Activated CD4-positive, alpha-beta T cell treated with anti-CD3 and anti-CD28 coated beads for 36 hours (primary cell): ENCODE measurements at regions not wholly inside any gene's neighbourhood (a gene's known extent, or its start where the extent isn't known, plus 50 kb on each side); places are given as distances from the start of the nearest gene placed in this dataset.
A peak's percentile ranks its signal among the peaks of the same experiment; 100 is the strongest.

ENCODE experiments used
- ATAC-seq: fragments of 200-7000 bp; cut with Tn5 transposase; one replicate; pipeline ENCODE4 v1.10.0; 2021; ENCODE audit warnings: mild to moderate bottlenecking, moderate library complexity
- CTCF ChIA-PET: fragments of 350-600 bp; sonication (Branson Sonifier 250); formaldehyde crosslinking; loops from one replicate; lab custom pipeline; 2021; ENCODE audit warnings: antibody characterized with exemption; lab: Charles Lee
- POLR2A ChIA-PET: fragments of 350-600 bp; sonication (Branson Sonifier 250); formaldehyde crosslinking; loops from one replicate; lab custom pipeline; 2021; ENCODE audit warnings: antibody characterized with exemption, inconsistent platforms; lab: Charles Lee
- DNase-seq: peaks from one replicate; pipeline ENCODE4 v3.0.0-alpha.2; 2020
- H3K27ac Mint-ChIP-seq: one replicate; pipeline ENCODE4 v1.8.0; 2021; ENCODE audit warnings: mixed read lengths
- H3K27me3 Mint-ChIP-seq: one replicate; pipeline ENCODE4 v1.8.0; 2021; ENCODE audit warnings: mixed read lengths
- H3K36me3 Mint-ChIP-seq: one replicate; pipeline ENCODE4 v1.8.0; 2021; ENCODE audit warnings: low read depth, mixed read lengths
- H3K4me1 Mint-ChIP-seq: one replicate; pipeline ENCODE4 v1.8.0; 2021; ENCODE audit warnings: mixed read lengths
- H3K4me3 Mint-ChIP-seq: one replicate; pipeline ENCODE4 v1.8.0; 2021; ENCODE audit warnings: mild to moderate bottlenecking, moderate library complexity, mixed read lengths
- H3K9me3 Mint-ChIP-seq: one replicate; pipeline ENCODE4 v1.8.0; 2021; ENCODE audit warnings: low read depth, mixed read lengths
- intact Hi-C, 2 experiments: fragments of 100-400 bp; cut with DNase I in 1 of 2; cut with micrococcal nuclease in 1 of 2; formaldehyde crosslinking; loops; one replicate each; pipeline versions ENCODE4 v1.14.2 to v1.15.1; 2022 to 2024; cut with DNase I, micrococcal nuclease

DNA sequence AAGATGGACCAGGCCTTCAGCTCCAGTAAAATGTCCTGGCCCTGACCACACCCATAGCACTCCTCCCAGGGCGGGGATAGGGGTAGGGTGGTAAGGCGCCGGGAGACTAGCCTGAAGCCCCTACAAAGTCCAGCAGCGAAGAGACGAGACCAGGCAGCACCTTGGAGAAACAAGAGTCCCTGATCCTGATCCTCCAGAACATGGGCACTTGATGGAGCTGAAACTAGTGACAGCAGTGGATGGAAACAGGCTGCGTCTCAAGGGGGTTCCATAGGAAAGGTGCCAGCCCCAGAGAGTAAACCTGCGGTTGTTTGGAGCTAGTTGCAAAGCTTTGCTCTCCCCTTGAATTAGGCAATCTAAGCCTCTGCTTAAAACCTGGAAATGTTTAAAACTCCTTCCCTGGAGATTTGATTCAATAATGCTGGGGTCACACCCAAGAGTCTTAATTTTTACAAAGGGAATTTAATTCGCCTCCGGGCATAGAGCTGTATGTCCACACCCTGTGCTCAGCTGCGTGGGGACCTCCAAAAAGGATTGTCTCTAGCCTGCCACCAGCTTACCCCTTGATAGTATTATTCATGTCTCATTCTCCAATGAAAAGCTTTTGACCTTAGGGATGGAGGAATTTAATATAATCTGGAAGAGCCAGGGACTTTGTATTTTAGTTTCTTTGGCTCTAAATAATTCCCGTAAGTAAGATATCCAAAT is 258.6 kb downstream of the PMP22 start:
- intact Hi-C loops = no loop called here
- ChIA-PET POLR2A (no interaction called here), CTCF (no interaction called here)
- no peaks in the 10 kb centered on the region for H3K4me1 Mint-ChIP-seq
- peaks cover 6% of the 10 kb centered on the region for H3K27me3 Mint-ChIP-seq
- ATAC-seq (no peak), DNase-seq (no peak)
- H3K4me3 Mint-ChIP-seq = no peak overlapping the region
- no peak overlapping the region for H3K27ac Mint-ChIP-seq
- no peaks in the 10 kb centered on the region for H3K9me3 Mint-ChIP-seq
- H3K36me3 Mint-ChIP-seq = no peaks in the 10 kb centered on the region

DNA sequence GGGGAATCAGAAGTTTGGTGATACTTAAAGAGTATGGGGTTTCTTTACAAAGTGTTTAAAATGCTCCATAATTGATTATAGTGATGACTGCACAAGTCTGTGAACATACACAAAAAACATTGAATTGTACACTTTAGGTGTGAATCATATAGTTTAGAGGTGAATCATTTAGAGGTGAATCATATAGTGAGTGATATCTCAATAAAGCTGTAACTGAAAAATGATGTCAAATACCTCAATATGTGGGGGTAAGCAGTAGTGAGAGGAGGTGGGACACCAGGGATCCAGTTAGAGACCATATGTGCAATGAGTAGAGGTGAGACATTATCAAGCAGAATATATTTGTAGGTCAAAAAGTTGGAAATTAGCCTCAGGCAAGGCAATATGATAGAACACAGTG is 264.5 kb downstream of the PMP22 start:
- no peak overlapping the region for H3K4me3 Mint-ChIP-seq
- CTCF ChIA-PET = no interaction called here
- POLR2A ChIA-PET = no interaction called here
- H3K36me3 Mint-ChIP-seq = no peaks in the 10 kb centered on the region
- H3K27ac Mint-ChIP-seq = no peak overlapping the region
- ATAC-seq (peak; percentile 75), DNase-seq (no peak)
- H3K27me3 Mint-ChIP-seq = peaks cover 19% of the 10 kb centered on the region
- no peaks in the 10 kb centered on the region for H3K9me3 Mint-ChIP-seq
- peaks cover 6% of the 10 kb centered on the region for H3K4me1 Mint-ChIP-seq
- intact Hi-C loops = no loop called here

DNA sequence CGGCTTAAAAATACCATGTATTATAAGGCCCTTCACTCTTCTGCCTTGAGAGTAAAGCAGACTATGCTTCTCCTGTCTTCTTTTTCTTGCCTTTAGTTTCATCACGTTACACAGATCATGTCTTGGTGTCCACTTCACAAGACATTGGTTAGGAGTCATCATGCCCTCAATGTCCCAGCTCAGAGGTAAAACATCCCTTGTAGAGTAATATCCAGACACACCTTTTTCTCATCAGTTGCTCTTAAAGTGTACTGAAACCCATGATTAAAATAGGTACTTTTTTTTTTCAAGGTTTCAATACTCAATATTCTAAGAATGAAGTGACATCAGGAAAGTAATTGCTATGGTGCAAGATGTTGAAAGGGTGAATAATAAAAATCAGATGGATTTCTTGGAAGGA is 267.8 kb downstream of the PMP22 start:
- CTCF ChIA-PET = no interaction called here
- H3K27me3 Mint-ChIP-seq = peaks cover 22% of the 10 kb centered on the region
- peaks cover 6% of the 10 kb centered on the region for H3K4me1 Mint-ChIP-seq
- intact Hi-C loops = no loop called here
- no peaks in the 10 kb centered on the region for H3K9me3 Mint-ChIP-seq
- no peaks in the 10 kb centered on the region for H3K36me3 Mint-ChIP-seq
- ATAC-seq = peak; percentile 77
- POLR2A ChIA-PET = no interaction called here
- no peak for DNase-seq
- H3K27ac Mint-ChIP-seq = no peak overlapping the region
- H3K4me3 Mint-ChIP-seq = no peak overlapping the region

DNA sequence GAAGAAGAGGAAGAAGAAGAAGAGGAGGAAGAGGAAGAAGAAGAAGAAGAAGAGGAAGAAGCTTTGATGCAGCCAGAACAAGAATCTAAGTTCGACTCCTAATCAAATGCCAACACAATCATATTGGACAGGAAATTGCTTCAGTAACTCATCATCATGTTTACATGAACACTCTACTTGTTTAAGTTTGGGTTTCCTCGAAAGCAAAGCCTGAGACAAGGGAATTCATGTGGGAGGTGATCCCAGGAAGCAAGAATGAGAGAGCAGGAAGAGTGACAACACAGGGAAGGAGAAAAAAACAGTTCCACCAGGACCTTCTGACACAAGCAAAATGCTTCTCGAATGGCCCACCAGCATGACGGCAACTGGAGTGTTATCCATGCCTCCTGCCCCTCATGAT is 279.0 kb downstream of the PMP22 start:
- peaks cover 11% of the 10 kb centered on the region for H3K27me3 Mint-ChIP-seq
- intact Hi-C loops = loop anchor here in 1 of 2 experiments (10.0 kb wide), 1 partner anchor 61 kb away; no protein-coding TSS in a partner anchor
- no peaks in the 10 kb centered on the region for H3K9me3 Mint-ChIP-seq
- DNase-seq = no peak
- H3K4me1 Mint-ChIP-seq = no peaks in the 10 kb centered on the region
- no peak overlapping the region for H3K27ac Mint-ChIP-seq
- ChIA-PET CTCF (no interaction called here), POLR2A (no interaction called here)
- ATAC-seq = no peak
- H3K36me3 Mint-ChIP-seq = no peaks in the 10 kb centered on the region
- H3K4me3 Mint-ChIP-seq = no peak overlapping the region

DNA sequence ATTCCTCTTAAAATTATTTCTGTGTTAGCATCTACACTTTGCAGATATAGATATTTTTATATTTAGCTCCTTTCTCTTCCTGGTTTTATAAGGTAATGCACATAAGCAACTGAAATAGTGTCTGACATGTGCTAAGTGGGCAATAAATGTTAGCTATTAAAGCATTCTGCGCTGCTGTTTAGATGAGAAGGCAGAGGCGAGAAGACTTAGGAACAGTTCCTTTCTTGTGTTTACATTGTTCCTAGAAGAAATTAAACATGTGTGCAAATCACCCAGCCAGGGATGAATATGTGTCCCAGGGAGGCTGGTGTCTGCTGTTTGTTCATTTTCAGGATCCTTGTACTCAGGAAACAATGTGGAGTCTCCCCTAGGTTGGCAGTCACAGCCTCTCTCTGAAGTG is 292.3 kb downstream of the PMP22 start:
- peaks cover 2% of the 10 kb centered on the region for H3K36me3 Mint-ChIP-seq
- peaks cover 22% of the 10 kb centered on the region for H3K9me3 Mint-ChIP-seq
- no peak for DNase-seq
- H3K4me3 Mint-ChIP-seq = no peak overlapping the region
- H3K27me3 Mint-ChIP-seq = peaks cover 10% of the 10 kb centered on the region
- no peak for ATAC-seq
- no peak overlapping the region for H3K27ac Mint-ChIP-seq
- intact Hi-C loops = no loop called here
- CTCF ChIA-PET = no interaction called here
- POLR2A ChIA-PET = no interaction called here
- H3K4me1 Mint-ChIP-seq = no peaks in the 10 kb centered on the region

DNA sequence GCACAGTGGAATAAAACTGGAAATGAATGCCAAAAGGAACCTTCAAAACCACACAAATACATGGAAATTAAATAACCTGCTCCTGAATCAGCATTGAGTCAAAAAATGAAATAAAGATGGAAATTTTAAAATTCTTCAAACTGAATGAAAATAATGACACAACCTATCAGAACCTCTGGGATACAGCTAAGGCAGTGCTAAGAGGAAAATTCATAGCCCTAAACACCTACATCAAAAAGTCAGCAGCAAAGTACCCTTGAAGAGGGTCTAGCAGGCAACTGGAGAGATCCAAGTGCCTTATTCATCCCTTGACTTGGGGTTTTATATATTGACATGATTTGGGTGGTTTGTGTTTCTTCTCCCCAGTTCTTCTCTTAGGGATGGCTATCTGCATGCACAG is 294.1 kb downstream of the PMP22 start:
- CTCF ChIA-PET = no interaction called here
- no peak overlapping the region for H3K4me3 Mint-ChIP-seq
- POLR2A ChIA-PET = interaction anchor here (0.6 kb wide), 1 partner anchor 1540 kb away, joined by 3 read pairs; no protein-coding TSS in a partner anchor
- ATAC-seq (no peak), DNase-seq (no peak)
- intact Hi-C loops = no loop called here
- no peaks in the 10 kb centered on the region for H3K4me1 Mint-ChIP-seq
- peaks cover 22% of the 10 kb centered on the region for H3K9me3 Mint-ChIP-seq
- H3K27me3 Mint-ChIP-seq = peaks cover 8% of the 10 kb centered on the region
- H3K36me3 Mint-ChIP-seq = peaks cover 2% of the 10 kb centered on the region
- H3K27ac Mint-ChIP-seq = no peak overlapping the region

DNA sequence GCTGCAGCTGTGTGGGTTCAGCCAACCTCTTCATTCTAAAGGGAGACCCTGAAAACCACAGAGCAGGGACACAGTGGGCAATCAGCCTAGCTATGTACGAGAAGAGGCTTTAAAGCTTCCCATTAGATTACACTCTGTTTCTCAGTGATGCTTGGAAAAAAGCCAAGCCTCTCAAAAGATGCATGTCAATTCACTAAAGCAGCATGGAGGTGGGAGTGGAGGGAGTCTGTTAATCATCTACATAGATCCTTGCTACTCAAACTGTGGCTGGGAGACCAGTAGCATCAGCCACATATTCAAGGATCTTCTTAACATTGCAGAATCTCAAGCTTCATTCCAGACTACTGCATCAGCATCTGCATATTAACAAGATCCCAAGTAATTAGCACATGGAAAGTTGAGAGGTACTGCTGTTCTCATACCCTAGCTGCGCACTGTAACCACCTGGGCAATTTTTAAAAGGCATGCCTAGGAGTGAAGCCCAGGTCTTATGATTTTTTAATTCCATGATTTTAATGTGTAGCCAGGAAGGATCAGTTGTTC is 305.9 kb downstream of the PMP22 start:
- POLR2A ChIA-PET = no interaction called here
- H3K4me1 Mint-ChIP-seq = no peaks in the 10 kb centered on the region
- H3K36me3 Mint-ChIP-seq = no peaks in the 10 kb centered on the region
- no peak overlapping the region for H3K4me3 Mint-ChIP-seq
- no peak overlapping the region for H3K27ac Mint-ChIP-seq
- H3K9me3 Mint-ChIP-seq = no peaks in the 10 kb centered on the region
- H3K27me3 Mint-ChIP-seq = no peaks in the 10 kb centered on the region
- no peak for DNase-seq
- ATAC-seq = no peak
- CTCF ChIA-PET = no interaction called here
- intact Hi-C loops = no loop called here

DNA sequence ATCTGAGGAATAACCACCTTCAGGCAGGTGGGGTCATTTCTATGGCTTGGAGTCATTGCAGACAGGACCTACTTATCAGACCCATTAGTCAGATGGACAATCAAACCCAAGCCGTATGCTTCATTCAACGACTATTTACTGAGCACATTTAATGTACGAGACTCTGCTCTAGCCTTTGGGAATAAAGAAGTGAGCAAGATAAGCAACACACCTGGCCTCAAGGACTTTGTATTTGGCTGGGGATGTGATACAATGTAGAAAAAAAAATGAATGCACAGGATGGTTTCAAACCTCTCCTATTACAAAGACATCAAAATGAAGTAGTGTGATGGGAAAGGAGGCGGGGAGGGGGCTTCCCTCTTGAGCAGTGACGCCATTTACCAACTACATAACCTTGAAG is 311.7 kb downstream of the PMP22 start:
- H3K27me3 Mint-ChIP-seq = peaks cover 3% of the 10 kb centered on the region
- H3K4me1 Mint-ChIP-seq = no peaks in the 10 kb centered on the region
- H3K4me3 Mint-ChIP-seq = no peak overlapping the region
- CTCF ChIA-PET = no interaction called here
- ATAC-seq (no peak), DNase-seq (no peak)
- intact Hi-C loops = no loop called here
- POLR2A ChIA-PET = no interaction called here
- no peak overlapping the region for H3K27ac Mint-ChIP-seq
- no peaks in the 10 kb centered on the region for H3K9me3 Mint-ChIP-seq
- no peaks in the 10 kb centered on the region for H3K36me3 Mint-ChIP-seq

DNA sequence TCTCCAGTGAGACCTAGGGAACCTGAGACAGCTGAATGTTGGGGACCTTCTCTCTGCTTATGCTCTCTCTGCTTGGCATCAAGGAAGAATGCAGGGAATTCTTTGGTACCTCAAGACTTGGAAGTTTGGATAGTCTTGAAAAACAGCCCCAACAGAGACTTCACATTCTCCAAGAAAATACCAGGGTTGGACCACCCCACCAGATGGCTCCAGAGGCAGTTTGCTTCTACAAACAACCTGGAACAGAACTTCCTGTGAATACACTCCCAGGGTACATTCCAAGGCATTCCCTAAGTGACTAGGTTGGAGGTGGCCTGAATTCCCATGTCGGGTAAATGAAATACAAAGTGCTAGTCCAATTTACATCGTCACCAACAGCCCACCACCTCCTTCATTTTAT is 314.4 kb downstream of the PMP22 start:
- ATAC-seq (no peak), DNase-seq (no peak)
- H3K9me3 Mint-ChIP-seq = no peaks in the 10 kb centered on the region
- no peak overlapping the region for H3K27ac Mint-ChIP-seq
- H3K27me3 Mint-ChIP-seq = peaks cover 7% of the 10 kb centered on the region
- POLR2A ChIA-PET = no interaction called here
- H3K36me3 Mint-ChIP-seq = no peaks in the 10 kb centered on the region
- H3K4me1 Mint-ChIP-seq = no peaks in the 10 kb centered on the region
- H3K4me3 Mint-ChIP-seq = no peak overlapping the region
- intact Hi-C loops = no loop called here
- CTCF ChIA-PET = no interaction called here

DNA sequence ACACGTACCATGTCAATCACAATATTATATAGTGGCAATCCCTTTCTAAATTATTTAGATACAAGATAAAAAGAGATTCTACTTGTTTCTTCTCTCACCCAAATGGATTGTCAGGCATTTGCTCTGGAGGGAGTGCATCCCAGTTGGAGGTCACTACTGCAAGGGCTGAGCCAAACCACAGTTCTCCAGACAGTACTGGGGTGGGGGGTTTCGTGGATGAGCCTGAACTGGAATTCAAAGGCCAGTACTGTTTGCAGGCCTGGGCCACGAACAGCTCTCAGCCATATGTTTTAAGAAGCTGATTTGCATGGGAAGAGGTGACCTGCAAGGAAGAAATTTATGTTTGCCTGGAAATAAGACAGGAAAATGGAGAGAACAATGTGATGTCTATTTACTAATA is 314.9 kb downstream of the PMP22 start:
- ATAC-seq (no peak), DNase-seq (no peak)
- H3K9me3 Mint-ChIP-seq = no peaks in the 10 kb centered on the region
- no peaks in the 10 kb centered on the region for H3K36me3 Mint-ChIP-seq
- ChIA-PET CTCF (interaction anchor here (0.6 kb wide), 1 partner anchor 1469 kb away, joined by 3 read pairs; no protein-coding TSS in a partner anchor), POLR2A (no interaction called here)
- H3K4me1 Mint-ChIP-seq = no peaks in the 10 kb centered on the region
- H3K27ac Mint-ChIP-seq = no peak overlapping the region
- no peak overlapping the region for H3K4me3 Mint-ChIP-seq
- intact Hi-C loops = no loop called here
- peaks cover 9% of the 10 kb centered on the region for H3K27me3 Mint-ChIP-seq

DNA sequence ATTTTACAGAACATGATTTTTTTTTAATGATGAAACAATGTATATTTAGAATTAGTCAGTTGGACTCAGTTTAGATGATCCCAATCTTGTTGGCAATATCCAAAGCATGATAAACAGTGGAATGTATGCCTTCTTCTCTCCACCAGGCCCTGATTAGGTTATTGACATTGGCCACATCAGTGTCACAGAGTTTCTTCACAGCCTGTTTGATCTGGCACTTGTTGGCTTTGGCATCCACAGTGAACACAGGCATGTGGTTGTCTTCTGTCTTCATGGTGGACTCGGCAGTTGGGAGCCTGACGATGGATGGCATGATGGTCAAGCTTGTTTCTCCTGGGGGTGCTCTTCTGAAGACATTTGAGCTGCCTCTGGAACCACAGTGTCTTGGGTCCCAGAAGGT is 317.5 kb downstream of the PMP22 start:
- DNase-seq = no peak
- Mint-ChIP-seq H3K27ac (no peak overlapping the region), H3K9me3 (no peaks in the 10 kb centered on the region), H3K4me3 (no peak overlapping the region), H3K4me1 (no peaks in the 10 kb centered on the region), H3K36me3 (no peaks in the 10 kb centered on the region), H3K27me3 (peaks cover 15% of the 10 kb centered on the region)
- POLR2A ChIA-PET = no interaction called here
- CTCF ChIA-PET = no interaction called here
- intact Hi-C loops = no loop called here
- ATAC-seq = no peak

DNA sequence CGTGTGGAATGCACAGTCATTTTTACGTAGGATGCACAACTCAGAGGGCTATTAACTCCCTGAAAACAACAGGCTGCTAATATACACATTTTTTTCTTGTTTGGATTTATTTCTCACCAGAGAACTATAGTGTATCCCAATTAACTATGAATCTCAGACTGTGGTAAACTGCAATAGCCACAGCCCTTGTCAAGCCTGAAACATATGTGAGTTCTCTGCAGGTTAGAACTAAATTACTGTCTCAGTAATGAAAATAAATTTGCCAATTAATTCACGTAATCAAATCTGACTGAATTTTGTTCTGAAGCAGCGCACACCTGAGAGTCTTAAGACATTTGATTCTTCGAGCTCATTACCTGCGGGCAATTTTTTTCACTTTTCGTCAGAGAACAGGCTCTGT is 318.6 kb downstream of the PMP22 start:
- no peaks in the 10 kb centered on the region for H3K9me3 Mint-ChIP-seq
- ATAC-seq = no peak
- ChIA-PET CTCF (interaction anchor here (0.6 to 1.0 kb wide), 2 partner anchors 20 to 186 kb away, joined by 3 to 4 read pairs; no protein-coding TSS in a partner anchor), POLR2A (no interaction called here)
- intact Hi-C loops = no loop called here
- no peak overlapping the region for H3K4me3 Mint-ChIP-seq
- peaks cover 15% of the 10 kb centered on the region for H3K27me3 Mint-ChIP-seq
- no peak overlapping the region for H3K27ac Mint-ChIP-seq
- DNase-seq = no peak
- no peaks in the 10 kb centered on the region for H3K4me1 Mint-ChIP-seq
- H3K36me3 Mint-ChIP-seq = no peaks in the 10 kb centered on the region
